Activated CD4-positive, alpha-beta memory T cell treated with anti-CD3 and anti-CD28 coated beads for 36 hours (primary cell): ENCODE measurements at regions not wholly inside any gene's neighbourhood (a gene's known extent, or its start where the extent isn't known, plus 50 kb on each side); places are given as distances from the start of the nearest gene placed in this dataset.

Experiments
- CTCF ChIA-PET: fragments of 350-600 bp; sonication (Branson Sonifier 250); formaldehyde crosslinking; loops from one replicate; lab custom pipeline; 2021; ENCODE audit warnings: antibody characterized with exemption, inconsistent platforms; lab: Charles Lee
- POLR2A ChIA-PET: fragments of 350-600 bp; sonication (Branson Sonifier 250); formaldehyde crosslinking; loops from one replicate; lab custom pipeline; 2021; ENCODE audit warnings: antibody characterized with exemption; lab: Charles Lee
- DNase-seq: peaks from one replicate; pipeline ENCODE4 v3.0.0-alpha.2; 2020
- H3K27ac Mint-ChIP-seq: one replicate; pipeline ENCODE4 v1.8.0; 2021; ENCODE audit warnings: mixed read lengths
- H3K27me3 Mint-ChIP-seq: one replicate; pipeline ENCODE4 v1.8.0; 2021; ENCODE audit warnings: mixed read lengths
- H3K36me3 Mint-ChIP-seq: one replicate; pipeline ENCODE4 v1.8.0; 2021; ENCODE audit warnings: mixed read lengths
- H3K4me1 Mint-ChIP-seq: one replicate; pipeline ENCODE4 v1.8.0; 2021; ENCODE audit warnings: low read depth, mixed read lengths
- H3K4me3 Mint-ChIP-seq: one replicate; pipeline ENCODE4 v1.8.0; 2021; ENCODE audit warnings: mild to moderate bottlenecking, mixed read lengths
- H3K9me3 Mint-ChIP-seq: one replicate; pipeline ENCODE4 v1.8.0; 2021; ENCODE audit warnings: mixed read lengths
- intact Hi-C: fragments of 100-400 bp; cut with micrococcal nuclease; formaldehyde crosslinking; loops from one replicate; pipeline ENCODE4 v1.15.1; 2023

DNA sequence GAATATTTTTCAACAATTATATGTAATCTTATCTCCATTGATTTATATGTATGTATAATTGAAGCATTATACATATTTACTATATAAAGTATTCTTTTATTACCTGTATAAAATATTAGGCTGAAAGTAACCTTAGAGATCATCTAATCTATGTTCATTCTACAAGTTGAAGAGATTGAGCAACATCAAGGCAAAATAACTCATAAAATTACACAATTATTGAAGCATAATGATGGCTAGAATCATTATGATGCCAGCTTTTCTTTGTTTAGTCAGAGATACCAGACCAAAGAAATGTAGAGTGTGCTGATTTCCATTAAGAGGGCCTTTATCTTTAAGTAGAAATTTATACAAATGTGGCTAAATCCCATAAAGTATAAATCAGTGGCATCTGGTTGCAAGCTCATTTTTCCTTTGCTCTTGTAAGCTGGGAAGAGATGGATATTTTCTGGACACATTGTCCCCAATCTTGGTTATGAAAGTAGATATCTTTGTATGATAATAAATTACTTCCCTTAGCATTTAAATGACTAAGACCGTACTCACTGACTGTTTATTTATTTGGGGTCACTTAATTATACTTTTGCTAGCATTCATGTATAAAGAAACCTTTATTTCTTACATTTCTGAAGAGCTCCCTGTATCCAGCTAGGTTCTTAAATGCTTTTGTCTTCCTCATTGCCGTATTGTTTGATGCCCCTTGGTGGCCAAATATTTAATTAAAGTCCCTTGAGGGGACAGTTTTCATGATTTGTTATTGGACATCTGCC is 339.8 kb downstream of the PCDH7 start:
- intact Hi-C loops: no loop called here
- H3K4me3 Mint-ChIP-seq: no peak overlapping the region
- H3K36me3 Mint-ChIP-seq: no peaks in the 10 kb centered on the region
- ChIA-PET POLR2A (no interaction called here), CTCF (no interaction called here)
- no peaks in the 10 kb centered on the region for H3K27me3 Mint-ChIP-seq
- H3K9me3 Mint-ChIP-seq: peaks cover 11% of the 10 kb centered on the region
- no peak for DNase-seq
- no peaks in the 10 kb centered on the region for H3K4me1 Mint-ChIP-seq
- H3K27ac Mint-ChIP-seq: no peak overlapping the region

DNA sequence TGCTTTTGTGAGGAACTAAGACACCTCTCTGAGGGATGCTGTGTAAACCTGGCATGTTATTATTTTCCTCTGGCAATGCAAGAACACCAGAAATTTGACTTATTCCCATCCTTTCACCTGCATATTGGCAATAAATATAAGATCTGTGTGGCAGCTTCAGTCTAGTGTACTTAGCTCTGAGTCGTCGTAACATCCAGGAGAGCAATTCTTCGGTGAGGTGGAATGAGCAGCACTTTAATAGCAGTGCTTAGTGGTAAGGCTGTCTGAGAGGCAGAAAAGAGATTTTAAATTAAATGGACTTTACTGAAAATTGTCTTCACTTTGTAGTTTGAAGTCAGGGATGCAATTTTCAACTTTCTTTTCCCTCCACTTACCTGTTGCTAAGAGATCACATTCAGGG is 344.9 kb downstream of the PCDH7 start:
- peaks cover 8% of the 10 kb centered on the region for H3K9me3 Mint-ChIP-seq
- ChIA-PET CTCF (no interaction called here), POLR2A (interaction anchor here (0.6 kb wide), 1 partner anchor 14 kb away, joined by 3 read pairs; no protein-coding TSS in a partner anchor)
- H3K36me3 Mint-ChIP-seq: no peaks in the 10 kb centered on the region
- intact Hi-C loops: no loop called here
- no peaks in the 10 kb centered on the region for H3K27me3 Mint-ChIP-seq
- H3K4me3 Mint-ChIP-seq: no peak overlapping the region
- H3K4me1 Mint-ChIP-seq: no peaks in the 10 kb centered on the region
- DNase-seq: no peak
- no peak overlapping the region for H3K27ac Mint-ChIP-seq

DNA sequence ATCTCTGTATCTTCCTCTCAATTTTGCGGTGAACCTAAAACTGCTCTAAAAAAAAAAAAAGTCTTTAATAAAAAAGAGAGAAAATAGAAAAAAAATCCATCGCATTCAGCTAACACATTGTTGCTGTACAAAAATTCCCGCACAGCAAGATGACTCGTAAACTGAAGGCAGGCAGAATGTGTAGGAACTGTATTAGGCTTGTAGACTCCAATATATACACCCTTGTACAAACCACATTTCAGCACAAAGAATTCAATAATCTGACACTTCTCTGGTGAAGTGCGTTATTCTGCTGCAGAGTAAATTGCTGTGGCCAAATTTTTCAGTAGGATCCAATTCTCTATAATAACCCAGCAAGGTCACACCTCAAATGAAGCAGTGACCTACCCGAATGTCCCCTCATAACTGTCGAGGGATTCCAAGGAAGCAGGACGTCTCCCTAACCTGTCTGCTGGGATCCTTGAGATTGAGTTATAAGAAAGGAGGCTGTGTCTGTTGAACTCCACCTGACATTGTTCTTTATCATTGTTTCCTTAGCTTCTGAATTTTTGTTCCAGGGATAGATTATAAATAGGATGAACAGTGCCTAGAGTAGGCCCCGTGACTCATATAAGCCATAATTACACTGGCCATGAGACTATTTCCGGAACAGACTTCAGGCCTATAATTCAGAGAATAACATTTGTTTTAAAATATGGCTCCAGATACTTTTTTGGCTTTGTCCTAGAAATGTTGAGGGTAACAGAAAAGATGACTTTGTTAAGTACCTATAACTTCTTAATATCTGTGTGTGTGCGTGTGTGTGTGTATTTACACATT is 348.3 kb downstream of the PCDH7 start:
- no peak for DNase-seq
- Mint-ChIP-seq H3K4me3 (no peak overlapping the region), H3K27me3 (no peaks in the 10 kb centered on the region), H3K4me1 (no peaks in the 10 kb centered on the region), H3K27ac (no peak overlapping the region), H3K36me3 (no peaks in the 10 kb centered on the region), H3K9me3 (peaks cover 8% of the 10 kb centered on the region)
- CTCF ChIA-PET: no interaction called here
- intact Hi-C loops: no loop called here
- POLR2A ChIA-PET: no interaction called here

DNA sequence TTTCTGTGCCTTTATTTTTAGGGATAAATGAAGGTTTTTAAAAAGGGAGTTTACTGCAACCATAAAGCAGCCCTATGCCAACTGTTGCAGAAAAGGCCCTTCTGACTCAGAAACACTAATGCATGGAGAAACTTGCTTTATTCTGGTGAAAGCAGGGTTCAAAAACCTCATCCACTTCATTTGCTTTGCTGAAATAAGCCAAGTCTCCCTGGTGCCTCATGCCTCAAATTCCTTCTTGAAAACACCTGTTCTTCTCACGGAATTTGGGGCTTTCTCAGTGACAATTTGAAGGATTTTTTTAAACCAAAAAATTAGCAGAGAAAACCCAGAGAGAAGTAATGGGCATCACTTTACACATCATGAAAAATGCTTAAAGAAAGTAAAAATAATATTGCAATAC is 349.0 kb downstream of the PCDH7 start:
- intact Hi-C loops: no loop called here
- Mint-ChIP-seq H3K4me1 (no peaks in the 10 kb centered on the region), H3K9me3 (peaks cover 6% of the 10 kb centered on the region), H3K4me3 (no peak overlapping the region), H3K27ac (no peak overlapping the region), H3K36me3 (no peaks in the 10 kb centered on the region), H3K27me3 (no peaks in the 10 kb centered on the region)
- no peak for DNase-seq
- ChIA-PET POLR2A (no interaction called here), CTCF (no interaction called here)

DNA sequence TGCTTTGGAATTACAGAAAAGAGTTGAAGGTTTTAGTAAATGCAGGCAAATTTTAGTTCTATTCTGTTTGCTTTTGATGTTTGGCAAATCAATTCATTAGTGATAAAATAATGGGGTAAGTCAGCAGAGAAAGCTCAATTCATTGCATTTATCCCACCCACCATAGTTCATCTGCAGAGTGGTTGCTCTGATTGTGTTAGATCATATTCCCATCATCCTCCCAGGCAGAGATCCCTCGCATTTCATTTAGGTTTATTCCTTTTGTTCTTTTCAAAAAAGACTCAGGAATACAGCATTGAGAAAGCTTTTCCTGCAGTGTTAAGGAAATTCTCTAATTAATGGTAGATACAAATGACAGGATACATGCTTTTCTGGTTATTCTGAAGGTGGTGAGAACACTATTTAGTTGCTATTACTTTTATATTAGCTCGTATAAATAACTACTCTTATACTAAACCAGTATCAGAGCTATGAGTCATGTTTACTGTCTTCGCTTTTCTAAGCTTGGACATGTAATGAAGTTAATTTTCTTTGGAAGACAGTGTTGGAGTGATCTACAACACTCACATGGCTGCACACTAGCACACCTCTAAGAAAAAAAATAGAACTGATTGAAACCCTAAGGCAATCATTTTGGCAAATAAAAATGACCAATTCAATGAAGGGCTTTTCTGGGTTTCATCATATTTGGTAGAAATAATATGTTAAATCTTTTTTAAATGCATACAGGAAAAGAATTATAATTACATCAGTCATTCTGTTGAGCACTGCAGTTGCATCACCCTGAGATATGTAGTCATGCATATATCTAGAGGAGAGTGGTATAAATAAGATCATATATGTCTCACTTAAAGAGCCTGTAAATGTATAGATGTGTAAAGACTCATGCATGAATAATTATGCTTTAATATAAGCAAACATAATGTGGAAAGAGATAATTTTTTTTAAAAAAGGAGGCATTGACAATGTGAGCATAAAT is 351.6 kb downstream of the PCDH7 start:
- Mint-ChIP-seq H3K4me3 (no peak overlapping the region), H3K9me3 (peaks cover 5% of the 10 kb centered on the region), H3K27ac (no peak overlapping the region), H3K36me3 (no peaks in the 10 kb centered on the region), H3K27me3 (no peaks in the 10 kb centered on the region), H3K4me1 (no peaks in the 10 kb centered on the region)
- ChIA-PET CTCF (no interaction called here), POLR2A (no interaction called here)
- DNase-seq: no peak
- intact Hi-C loops: no loop called here

DNA sequence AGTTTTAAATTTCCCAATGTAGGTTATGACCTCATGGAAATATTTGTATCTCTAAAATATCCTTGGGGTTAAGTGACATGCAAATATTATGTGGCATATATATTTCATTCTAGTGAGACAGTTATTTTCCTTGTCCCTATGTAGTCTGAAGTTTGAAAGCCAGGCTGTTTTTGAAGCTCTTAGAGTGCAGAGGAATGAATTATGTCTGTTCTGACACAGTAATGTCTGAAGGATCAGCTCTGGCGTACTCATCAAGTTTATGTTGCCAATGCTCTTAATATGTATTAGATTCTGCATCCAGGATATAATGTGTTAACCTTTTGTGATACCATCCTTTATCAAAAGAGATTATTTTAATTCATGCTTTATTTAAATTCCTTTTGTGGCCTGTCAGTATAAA is 355.8 kb downstream of the PCDH7 start:
- H3K9me3 Mint-ChIP-seq: peaks cover 6% of the 10 kb centered on the region
- H3K4me1 Mint-ChIP-seq: no peaks in the 10 kb centered on the region
- intact Hi-C loops: no loop called here
- H3K4me3 Mint-ChIP-seq: no peak overlapping the region
- no peaks in the 10 kb centered on the region for H3K27me3 Mint-ChIP-seq
- POLR2A ChIA-PET: no interaction called here
- no peaks in the 10 kb centered on the region for H3K36me3 Mint-ChIP-seq
- CTCF ChIA-PET: no interaction called here
- no peak overlapping the region for H3K27ac Mint-ChIP-seq
- DNase-seq: no peak

DNA sequence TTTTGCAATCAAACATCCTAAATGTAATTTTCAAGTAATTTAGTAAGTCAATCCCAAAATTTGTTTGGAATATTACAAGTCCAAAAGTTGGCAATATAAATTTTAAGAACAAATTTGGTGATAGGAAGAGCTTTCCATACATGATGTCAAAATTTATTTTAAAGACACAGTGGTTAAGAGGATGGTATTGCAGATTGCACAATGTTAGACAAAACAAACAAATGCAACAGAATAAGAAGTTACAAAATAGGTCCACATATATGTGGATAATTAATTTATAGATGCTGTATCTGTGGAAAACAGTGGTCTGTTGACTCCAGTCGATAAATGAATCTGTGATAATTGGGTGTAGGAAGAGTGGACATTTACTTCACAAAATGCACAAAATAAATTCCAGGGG is 358.5 kb downstream of the PCDH7 start:
- no peak overlapping the region for H3K27ac Mint-ChIP-seq
- H3K4me1 Mint-ChIP-seq: no peaks in the 10 kb centered on the region
- H3K36me3 Mint-ChIP-seq: no peaks in the 10 kb centered on the region
- POLR2A ChIA-PET: interaction anchor here (0.7 kb wide), 1 partner anchor 14 kb away, joined by 3 read pairs; no protein-coding TSS in a partner anchor
- H3K27me3 Mint-ChIP-seq: no peaks in the 10 kb centered on the region
- H3K9me3 Mint-ChIP-seq: peaks cover 6% of the 10 kb centered on the region
- intact Hi-C loops: no loop called here
- CTCF ChIA-PET: no interaction called here
- DNase-seq: no peak
- H3K4me3 Mint-ChIP-seq: no peak overlapping the region

DNA sequence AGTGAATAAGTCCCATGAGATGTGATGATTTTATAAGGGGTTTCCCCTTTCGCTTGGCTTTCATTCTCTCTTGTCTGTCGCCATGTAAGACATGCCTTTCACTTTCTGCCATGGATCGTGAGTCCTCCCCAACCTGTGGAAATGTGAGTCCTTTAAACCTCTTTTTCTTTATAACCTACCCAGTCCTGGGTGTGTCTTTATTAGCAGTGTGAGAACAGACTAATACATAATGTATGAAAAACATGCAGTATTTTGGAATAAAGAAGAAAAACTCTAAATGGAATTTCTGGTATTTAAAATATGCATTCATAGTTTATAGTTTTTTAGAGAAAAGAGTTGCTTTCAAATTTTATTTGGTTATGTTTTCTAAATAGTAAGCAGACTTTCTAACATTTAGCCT is 360.7 kb downstream of the PCDH7 start:
- Mint-ChIP-seq H3K27me3 (no peaks in the 10 kb centered on the region), H3K4me3 (no peak overlapping the region), H3K36me3 (no peaks in the 10 kb centered on the region), H3K9me3 (peaks cover 6% of the 10 kb centered on the region), H3K27ac (no peak overlapping the region), H3K4me1 (no peaks in the 10 kb centered on the region)
- no peak for DNase-seq
- CTCF ChIA-PET: no interaction called here
- intact Hi-C loops: no loop called here
- POLR2A ChIA-PET: no interaction called here

DNA sequence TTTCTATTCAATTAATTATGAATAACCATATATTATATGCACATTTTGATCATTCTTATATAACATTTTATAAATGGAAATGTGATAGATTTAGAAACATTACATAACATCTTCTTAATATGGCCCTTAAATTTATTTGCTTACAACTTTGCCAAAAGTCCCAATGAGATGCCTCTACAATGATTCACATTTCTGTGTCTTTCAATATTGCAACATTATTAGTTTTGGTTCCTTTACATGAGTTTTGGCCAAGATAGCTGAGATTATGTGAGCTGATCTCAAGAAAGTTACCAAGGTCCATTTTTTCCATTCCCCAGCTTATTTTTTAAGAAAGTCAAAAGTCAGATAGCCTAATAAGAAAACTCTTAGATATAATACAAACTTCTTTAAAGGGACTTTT is 361.2 kb downstream of the PCDH7 start:
- POLR2A ChIA-PET: no interaction called here
- no peak overlapping the region for H3K4me3 Mint-ChIP-seq
- DNase-seq: no peak
- intact Hi-C loops: no loop called here
- no peak overlapping the region for H3K27ac Mint-ChIP-seq
- H3K9me3 Mint-ChIP-seq: peaks cover 6% of the 10 kb centered on the region
- no peaks in the 10 kb centered on the region for H3K27me3 Mint-ChIP-seq
- H3K36me3 Mint-ChIP-seq: no peaks in the 10 kb centered on the region
- CTCF ChIA-PET: no interaction called here
- no peaks in the 10 kb centered on the region for H3K4me1 Mint-ChIP-seq

DNA sequence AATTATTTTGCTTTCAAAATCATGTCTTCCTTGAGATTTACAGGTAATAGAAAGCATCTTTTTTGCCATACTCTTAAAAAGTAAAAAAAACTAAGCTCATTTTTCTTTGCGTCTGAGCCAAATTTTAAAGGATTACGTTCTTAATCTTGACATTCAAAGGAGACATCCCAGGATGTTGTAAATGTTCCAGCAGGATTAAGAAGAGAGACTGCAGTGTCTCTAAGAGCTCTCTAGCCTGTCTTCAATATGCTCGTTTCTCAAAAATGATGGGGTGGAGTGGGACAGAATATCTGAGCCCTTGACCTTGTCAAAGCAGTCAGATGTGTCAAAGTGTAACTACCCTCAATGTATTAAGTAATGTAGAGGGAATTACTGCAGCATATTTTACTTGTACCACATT is 363.3 kb downstream of the PCDH7 start:
- Mint-ChIP-seq H3K4me1 (no peaks in the 10 kb centered on the region), H3K27ac (no peak overlapping the region), H3K36me3 (no peaks in the 10 kb centered on the region), H3K4me3 (no peak overlapping the region), H3K27me3 (no peaks in the 10 kb centered on the region), H3K9me3 (no peaks in the 10 kb centered on the region)
- intact Hi-C loops: no loop called here
- ChIA-PET POLR2A (no interaction called here), CTCF (no interaction called here)
- no peak for DNase-seq

DNA sequence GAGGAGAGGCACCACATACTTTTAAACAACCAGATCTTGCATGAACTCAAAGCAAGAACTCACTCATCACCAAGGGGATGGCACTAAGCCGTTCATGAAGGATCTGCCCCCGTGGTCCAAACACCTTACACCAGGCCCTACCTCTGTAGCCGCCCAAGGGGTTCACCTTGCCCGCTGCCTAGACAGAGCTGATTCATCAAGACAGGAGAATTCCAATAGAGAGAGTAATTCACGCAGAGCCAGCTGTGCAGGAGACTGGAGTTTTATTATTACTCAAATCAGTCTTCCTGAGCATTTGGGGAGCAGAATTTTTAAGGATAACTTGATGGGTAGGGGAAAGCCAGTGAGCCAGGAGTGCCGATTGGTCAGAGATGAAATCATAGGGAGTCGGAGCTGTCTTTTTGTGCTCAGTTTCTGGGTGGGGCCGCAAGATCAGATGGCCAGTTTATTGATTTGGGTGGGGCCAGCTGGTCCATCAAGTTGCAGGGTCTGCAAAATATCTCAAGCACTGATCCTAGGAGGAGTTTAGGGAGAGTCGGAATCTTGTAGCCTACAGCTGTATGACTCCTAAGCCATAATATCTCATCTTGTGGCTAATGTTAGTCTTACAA is 364.7 kb downstream of the PCDH7 start:
- DNase-seq: no peak
- Mint-ChIP-seq H3K36me3 (no peaks in the 10 kb centered on the region), H3K27me3 (no peaks in the 10 kb centered on the region), H3K4me3 (no peak overlapping the region), H3K27ac (no peak overlapping the region), H3K4me1 (no peaks in the 10 kb centered on the region), H3K9me3 (no peaks in the 10 kb centered on the region)
- ChIA-PET POLR2A (no interaction called here), CTCF (no interaction called here)
- intact Hi-C loops: no loop called here

DNA sequence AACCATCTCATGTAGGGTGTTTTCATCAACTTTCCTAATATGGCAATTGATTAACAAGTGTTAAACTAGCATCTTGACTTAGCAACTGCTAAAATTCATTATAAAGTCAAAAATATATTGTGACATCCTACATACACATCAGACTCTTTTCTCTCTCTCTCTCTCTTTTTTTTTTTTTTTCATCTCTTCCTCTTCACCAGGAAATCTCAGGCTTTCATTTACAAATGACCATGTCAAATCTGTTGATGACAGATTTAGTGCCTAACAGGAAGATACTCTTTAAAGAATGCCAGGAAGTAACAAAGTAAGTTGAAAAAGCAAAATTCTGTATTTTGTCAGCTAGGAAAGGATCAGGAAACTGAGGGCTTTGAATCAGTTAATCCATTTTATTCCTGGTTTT is 365.5 kb downstream of the PCDH7 start:
- ChIA-PET POLR2A (no interaction called here), CTCF (no interaction called here)
- H3K27me3 Mint-ChIP-seq: no peaks in the 10 kb centered on the region
- intact Hi-C loops: no loop called here
- H3K27ac Mint-ChIP-seq: no peak overlapping the region
- no peaks in the 10 kb centered on the region for H3K9me3 Mint-ChIP-seq
- H3K4me3 Mint-ChIP-seq: no peak overlapping the region
- H3K4me1 Mint-ChIP-seq: no peaks in the 10 kb centered on the region
- H3K36me3 Mint-ChIP-seq: no peaks in the 10 kb centered on the region
- no peak for DNase-seq
